SU-DHL-6 (cell line): ENCODE measurements at regions not wholly inside any gene's neighbourhood (a gene's known extent, or its start where the extent isn't known, plus 50 kb on each side); places are given as distances from the start of the nearest gene placed in this dataset.

Experiments
- CTCF ChIP-seq: fragments of 200-600 bp; sonication (generic); IDR thresholded peaks from one replicate; pipeline ENCODE4 v1.5.1; 2017; ENCODE audit warnings: antibody characterized with exemption, mild to moderate bottlenecking, low read length, moderate library complexity; ENCODE audit not compliant: insufficient read depth, poor library complexity, severe bottlenecking
- EZH2phosphoT487 ChIP-seq: fragments of 200-600 bp; sonication (generic), shearing (Covaris generic); conservative IDR thresholded peaks from 2 replicates; pipeline ENCODE4 v1.6.1; 2018; ENCODE audit warnings: mild to moderate bottlenecking, antibody characterized with exemption, low read length, moderate library complexity, mixed read lengths

- TF ChIP-seq CTCF (no peak), EZH2phosphoT487 (no peak)
Measured at GRCh38 chr3:177356113-177356512, 158.8 kb upstream of the TBL1XR1 start.
